Suprapubic skin (tissue), 3 donors: ENCODE measurements at regions not wholly inside any gene's neighbourhood (a gene's known extent, or its start where the extent isn't known, plus 50 kb on each side); places are given as distances from the start of the nearest gene placed in this dataset.

ENCODE experiments used
- POLR2A ChIP-seq, 2 donors: fragments of 450-650 bp; IDR thresholded peaks; one replicate each; pipeline ENCODE4 v1.6.1; 2017; ENCODE audit warnings: antibody characterized with exemption in 2 of 2, mild to moderate bottlenecking in 2 of 2, moderate library complexity in 2 of 2
- TF ChIP-seq, protein P1 (sequence below), 2 donors: fragments of 200-600 bp in 1 of 2; fragments of 450-650 bp in 1 of 2; sonication (generic) in 1 of 2; IDR thresholded peaks; one replicate each; pipeline ENCODE4 v1.5.1; 2016 to 2019; ENCODE audit warnings: antibody characterized with exemption in 2 of 2, mild to moderate bottlenecking in 1 of 2, moderate library complexity in 1 of 2

DNA sequence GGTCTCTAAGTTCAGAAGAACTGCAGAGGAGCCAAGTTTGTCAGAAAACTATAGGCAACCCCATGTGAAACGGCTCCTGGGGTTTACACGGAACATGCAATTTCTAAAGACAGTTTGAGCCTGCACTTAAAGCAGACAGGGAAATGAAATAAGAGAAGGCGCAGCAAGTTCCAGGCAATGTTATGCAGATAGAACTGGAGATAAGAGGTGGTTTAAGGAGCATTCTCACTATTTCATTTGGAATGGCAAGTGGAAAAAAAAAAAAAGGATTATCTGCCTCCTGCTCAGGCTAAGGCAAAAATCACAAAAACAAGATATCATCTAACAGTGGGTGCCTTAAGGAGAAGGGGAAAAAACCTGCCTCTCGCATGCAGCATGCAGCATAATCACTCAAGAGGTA lies 2252.4 kb downstream of the MAT2B start:
- TF ChIP-seq, protein P1, sequence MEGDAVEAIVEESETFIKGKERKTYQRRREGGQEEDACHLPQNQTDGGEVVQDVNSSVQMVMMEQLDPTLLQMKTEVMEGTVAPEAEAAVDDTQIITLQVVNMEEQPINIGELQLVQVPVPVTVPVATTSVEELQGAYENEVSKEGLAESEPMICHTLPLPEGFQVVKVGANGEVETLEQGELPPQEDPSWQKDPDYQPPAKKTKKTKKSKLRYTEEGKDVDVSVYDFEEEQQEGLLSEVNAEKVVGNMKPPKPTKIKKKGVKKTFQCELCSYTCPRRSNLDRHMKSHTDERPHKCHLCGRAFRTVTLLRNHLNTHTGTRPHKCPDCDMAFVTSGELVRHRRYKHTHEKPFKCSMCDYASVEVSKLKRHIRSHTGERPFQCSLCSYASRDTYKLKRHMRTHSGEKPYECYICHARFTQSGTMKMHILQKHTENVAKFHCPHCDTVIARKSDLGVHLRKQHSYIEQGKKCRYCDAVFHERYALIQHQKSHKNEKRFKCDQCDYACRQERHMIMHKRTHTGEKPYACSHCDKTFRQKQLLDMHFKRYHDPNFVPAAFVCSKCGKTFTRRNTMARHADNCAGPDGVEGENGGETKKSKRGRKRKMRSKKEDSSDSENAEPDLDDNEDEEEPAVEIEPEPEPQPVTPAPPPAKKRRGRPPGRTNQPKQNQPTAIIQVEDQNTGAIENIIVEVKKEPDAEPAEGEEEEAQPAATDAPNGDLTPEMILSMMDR (IDR thresholded peaks at IDR 0.05), result no peak
- TF ChIP-seq POLR2A (IDR thresholded peaks at IDR 0.05), result no peak
